Uterus (tissue), 2 donors: ENCODE measurements at regions not wholly inside any gene's neighbourhood (a gene's known extent, or its start where the extent isn't known, plus 50 kb on each side); places are given as distances from the start of the nearest gene placed in this dataset.

Experiments used
- CTCF ChIP-seq, 4 experiments: fragments of 200-600 bp in 2 of 4; fragments of 450-650 bp in 2 of 4; sonication (generic) in 2 of 4; IDR thresholded peaks; one replicate each; pipeline ENCODE4 v1.5.1; 2016 to 2019; ENCODE audit warnings: antibody characterized with exemption in 4 of 4, mild to moderate bottlenecking in 2 of 4, moderate library complexity in 1 of 4
- POLR2A ChIP-seq, 2 donors: fragments of 450-650 bp; IDR thresholded peaks; one replicate each; pipeline ENCODE4 v1.6.1; 2016; ENCODE audit warnings: antibody characterized with exemption in 2 of 2, mild to moderate bottlenecking in 1 of 2, moderate library complexity in 1 of 2

- no peak for TF ChIP-seq CTCF (IDR thresholded peaks at IDR 0.05)
- no peak for TF ChIP-seq POLR2A (IDR thresholded peaks at IDR 0.05)
Observed at GRCh38 chr4:85180533-85180932, 214.0 kb upstream of the WDFY3 start.
